GM18858 (cell line): ENCODE measurements at regions not wholly inside any gene's neighbourhood (a gene's known extent, or its start where the extent isn't known, plus 50 kb on each side); places are given as distances from the start of the nearest gene placed in this dataset.

Experiments
- ATAC-seq: cut with Tn5 transposase; IDR thresholded peaks from one replicate; pipeline ENCODE4 v1.9.1; 2021; ENCODE audit not compliant: unreplicated experiment

DNA sequence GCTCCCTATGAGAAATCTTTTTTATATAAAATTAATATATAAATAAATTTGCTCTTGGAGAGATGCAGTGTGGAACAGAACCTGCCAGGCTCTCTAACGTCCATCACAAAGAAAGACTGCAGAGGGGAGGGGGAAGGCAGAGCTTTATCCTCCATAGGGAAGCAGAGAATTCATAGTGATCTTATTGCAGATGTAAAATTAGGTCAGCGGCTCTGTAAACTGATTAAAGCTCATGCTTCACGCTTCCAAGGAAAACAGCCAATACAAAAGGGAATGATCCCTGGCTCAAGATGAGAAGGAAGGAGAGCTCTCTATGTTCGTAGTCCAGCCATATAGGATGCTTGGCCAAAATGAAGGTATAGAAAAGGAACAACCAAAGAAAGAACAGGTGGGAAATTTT lies 532.3 kb upstream of the PSMD7 start:
- no peak for ATAC-seq

DNA sequence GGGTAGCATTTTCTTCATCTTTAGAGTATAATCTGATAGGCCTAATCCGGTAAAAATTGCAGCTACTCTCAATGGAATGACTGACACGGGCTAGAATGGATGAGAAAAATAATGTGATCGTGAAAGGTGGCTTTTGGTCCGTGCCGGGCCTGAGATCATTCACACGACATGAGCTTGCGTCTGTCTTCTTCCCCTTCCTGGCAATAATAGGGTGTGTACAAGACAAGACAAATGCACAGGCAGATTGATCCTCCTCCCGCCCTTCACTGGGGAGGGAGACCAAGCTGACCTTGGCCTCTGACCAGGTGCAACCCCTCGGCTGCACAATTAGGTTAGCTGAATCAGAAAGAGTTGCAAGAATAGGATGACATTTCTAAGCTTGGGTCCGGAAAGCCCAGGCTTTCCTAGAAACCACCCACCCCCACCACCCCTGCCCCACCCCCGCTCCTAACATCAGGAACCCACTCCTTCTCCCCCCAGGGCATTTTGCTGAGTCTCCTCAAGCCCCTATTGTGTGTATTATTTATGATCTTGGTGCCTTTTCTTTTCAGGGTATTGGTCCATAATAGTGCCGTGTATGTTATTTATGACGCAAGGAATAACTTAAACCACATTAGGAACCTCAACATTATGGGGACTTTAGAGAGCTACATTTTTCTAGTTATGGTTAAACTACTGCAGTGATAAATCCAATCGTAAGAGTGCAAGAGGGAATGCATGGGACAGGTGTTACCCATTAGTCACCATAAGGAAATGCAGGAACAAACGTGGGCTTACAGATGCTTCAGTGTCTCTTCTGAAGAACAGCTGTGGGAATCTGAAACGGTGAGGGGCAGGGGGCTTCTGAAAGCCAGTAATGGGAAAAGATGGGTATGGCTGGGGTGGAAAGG lies 540.1 kb upstream of the PSMD7 start:
- no peak for ATAC-seq

DNA sequence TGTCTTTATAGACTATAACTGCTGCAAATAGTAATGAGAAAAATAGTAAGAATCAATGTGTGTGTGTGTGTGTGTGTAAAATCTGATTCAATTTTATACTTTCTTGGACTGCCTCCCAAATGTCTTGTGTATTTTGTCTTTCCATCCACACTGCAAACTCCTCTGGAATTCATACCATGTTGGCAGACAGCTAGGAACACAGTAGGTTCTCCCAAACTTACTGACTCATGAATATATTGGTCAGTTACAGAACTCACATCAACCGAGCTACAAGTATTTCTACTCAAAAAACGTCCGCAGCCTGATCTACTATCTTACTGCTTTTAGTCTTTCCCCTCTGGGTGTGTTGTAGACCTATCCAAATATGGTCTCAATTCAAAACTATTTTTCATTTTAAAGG lies 542.7 kb upstream of the PSMD7 start:
- ATAC-seq, result no peak

DNA sequence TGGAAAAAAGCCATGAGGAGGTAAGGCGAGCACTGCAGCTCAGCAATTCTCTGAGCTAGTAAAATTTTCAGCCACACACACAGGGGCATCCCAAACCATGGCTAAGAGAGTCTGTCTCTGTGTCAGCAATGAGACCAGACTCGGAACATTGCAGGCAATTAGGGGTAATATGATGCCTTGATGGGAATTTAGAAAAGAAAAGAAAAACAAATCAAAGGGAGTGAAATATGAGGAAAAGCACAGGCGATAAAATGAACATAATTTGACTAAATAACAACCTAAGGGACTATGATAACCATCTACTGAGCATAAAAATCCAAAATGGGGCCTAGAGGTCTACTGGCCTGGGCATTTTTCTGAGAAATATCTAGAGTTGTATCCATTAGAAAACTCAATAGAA lies 546.0 kb upstream of the PSMD7 start:
- ATAC-seq, result no peak

DNA sequence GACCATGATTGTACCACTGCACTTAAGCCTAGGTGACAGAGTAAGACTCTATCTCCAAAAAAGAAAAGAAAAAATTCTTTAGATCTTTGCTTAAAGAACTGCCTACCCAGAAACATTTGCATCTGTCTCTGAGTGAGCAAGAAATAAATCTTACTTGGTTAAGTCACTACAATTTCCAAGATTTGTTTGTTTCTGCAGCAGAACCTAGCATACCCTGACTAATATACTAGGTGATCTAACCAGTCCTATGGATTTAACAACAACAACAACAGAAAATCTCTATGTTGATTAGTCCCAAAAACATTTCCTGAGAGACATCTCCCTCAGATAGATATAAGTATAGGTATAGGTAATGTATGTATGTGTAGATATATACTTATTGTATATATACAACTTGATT lies 549.3 kb upstream of the PSMD7 start:
- ATAC-seq, result no peak

DNA sequence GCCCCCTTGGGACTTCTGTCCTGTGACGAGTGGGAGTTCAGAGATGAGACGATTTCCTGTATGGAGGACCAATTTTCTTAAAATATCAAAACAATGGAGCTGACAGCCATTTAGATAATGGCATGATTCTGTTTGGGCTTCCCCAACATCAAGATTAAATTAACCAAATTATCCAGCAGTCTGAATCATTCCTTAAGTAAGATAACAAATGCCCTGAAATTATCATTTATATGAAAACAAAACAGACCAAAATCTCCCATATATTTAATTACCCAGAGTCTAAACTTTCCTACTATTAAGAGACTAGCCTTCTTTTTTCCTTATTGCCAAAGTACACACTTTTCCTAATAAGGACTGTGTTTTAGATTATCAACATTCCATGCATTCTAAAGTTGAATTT lies 550.1 kb upstream of the PSMD7 start:
- no peak for ATAC-seq

DNA sequence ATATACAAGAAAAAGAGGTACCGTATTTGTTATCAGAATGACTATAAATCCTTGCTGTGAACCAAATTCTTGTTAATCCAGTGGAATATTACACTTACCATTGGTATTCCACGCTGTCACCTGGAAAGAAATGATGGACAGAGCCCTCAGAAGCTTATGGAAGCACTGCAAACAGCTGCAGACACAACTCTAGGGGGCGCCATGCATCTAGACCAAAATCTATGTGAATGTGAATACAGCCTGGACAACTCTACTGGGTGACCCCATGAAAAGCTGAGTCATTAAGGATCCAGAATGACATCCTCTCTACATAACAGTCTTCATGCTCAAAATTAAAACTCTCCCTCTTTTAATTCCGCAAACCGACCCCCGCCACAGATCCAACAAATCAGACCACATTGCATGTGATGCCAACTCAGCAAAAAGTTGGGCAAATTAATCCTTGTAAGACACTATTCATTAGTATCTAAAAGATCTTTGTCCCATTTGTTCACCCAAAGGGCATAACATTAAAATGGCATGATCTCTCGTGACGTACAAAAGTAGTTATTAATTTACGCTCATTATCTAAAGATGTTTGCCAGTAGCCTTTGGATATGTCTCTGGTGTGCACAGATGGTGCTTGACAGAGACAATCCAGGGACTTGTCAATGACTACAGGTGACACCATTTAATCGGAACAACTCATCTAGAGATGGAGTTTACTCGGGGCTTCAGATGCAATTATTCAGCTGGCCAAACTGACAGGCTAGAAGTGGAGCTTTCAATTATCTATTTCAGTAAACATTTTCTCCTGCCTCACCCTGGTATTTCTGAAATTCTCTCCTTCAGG lies 552.7 kb upstream of the PSMD7 start:
- ATAC-seq, result no peak

DNA sequence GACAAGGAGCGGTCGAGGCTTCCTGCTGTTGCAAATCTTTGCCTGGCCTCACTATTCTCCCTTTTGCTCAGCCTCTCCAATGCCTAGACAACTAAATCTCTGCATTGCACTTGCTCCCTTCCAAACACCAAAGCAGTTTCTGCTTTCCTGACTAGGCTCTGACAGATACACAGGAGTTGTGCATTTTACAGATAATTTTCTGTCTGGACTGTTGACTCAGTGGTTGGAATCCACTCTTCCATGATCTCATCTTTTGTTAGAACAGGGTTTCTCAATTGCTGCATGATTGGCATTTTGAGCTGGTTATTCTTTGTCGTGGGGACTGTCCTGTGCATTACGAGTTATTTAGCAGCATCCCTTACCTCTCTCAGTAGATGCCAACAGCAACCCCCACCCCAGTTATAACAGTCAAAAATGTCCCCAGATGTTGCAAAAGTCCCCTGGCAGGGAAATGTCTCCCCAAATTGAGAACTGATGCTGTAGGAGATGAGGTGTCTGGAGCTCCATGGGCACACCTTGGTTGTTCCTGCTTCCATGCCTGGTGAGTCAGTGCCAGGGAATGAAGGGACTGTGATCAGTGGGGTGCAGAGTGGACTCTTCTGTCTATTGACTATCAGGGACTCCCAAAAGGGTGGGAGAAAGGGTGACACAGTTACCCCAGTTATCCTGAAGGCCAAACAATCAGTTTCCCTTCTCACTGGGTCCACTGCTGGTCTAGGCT lies 557.4 kb upstream of the PSMD7 start:
- ATAC-seq, result no peak

DNA sequence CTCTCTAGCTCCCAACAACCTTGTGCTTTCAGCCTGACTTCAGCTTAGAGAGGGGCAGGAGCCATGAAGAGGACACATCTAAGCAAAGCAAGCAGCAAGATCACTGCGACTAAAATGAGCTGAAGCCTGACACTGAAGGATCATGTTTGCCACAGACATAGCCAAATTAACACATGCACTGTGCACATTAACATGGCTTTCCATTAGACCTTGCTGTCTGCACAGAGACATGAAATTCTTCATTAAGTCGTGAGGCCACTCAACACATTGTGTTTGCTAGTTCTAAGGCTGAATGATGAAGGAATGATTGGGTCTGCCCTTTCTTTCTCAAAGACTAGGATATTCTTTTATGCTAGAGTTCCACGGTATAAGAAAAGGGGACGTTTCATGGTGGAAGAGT lies 558.3 kb upstream of the PSMD7 start:
- ATAC-seq, result no peak

DNA sequence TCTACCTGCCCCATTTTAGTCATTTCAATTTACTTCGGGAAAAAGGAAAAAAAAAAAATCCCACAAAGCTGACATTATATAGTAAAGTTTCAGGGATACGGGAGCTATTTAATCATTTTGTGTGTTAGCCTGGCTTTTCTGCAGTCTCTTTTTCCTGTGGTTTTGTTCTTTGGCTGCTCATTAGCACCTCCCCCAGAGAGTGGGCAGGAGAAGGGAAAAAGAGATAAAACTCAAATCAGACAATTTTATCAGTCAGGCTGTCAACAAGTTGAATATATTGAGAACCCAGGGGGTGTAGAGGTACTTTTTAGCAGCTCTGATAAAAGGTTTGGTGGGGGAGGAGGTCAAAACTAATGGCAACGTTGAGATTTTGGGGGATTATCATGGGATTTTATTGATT lies 559.0 kb upstream of the PSMD7 start:
- no peak for ATAC-seq

DNA sequence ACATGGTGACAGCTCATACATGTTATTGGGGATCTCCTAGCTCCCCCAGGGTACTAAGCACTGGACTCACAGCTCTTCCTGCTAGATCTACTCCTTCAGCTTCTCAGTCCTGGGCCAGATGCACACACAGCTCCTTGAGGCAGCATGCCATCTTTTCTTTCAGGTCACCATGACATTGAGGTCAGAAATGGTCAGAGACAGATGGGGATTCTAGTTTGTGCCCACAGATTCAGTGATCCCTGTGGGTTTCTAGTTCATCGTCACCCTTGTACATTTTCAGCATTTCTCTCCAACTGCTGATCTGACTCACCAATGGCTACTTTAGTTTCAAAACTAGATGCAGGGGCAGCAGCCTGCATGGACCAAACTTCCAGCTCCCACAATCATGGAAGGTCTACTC lies 560.7 kb upstream of the PSMD7 start:
- ATAC-seq, result no peak

DNA sequence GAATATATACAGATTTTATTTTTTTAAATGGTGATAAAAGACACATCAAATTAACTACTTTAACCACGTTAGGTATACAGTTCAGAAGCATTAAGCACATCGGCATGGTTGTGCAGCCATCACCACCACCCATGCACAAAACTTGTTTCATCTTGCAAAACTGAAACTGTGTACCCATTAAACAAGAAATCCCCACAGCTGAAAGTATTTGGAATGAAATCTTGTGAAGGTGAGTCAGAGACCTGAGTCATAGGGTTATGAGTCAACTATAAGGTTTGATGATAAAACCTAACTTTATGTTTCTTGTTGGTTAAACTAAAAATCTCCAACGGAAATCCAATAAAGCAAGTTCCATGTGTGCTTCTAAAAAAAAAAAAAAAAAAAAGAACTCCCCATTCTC lies 561.6 kb upstream of the PSMD7 start:
- ATAC-seq, result no peak

DNA sequence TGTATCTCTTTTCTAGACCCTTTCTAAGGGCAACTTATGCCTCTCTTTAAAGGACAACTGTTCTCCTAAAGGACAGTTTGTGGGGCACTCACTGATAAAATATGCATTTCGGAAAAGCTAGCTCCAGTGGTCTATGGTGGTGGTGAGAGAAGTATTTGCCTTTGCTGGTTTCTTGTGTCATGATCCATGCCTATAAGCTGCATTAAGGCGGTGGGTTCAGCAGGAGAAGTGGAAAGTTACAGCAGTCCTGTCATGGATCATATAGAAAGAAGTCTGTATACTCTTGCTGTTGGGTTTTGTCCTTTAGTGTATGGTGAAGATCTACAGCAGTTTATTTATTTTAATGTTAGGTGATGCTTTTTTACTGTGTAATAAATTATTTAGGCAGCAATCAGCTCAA lies 563.9 kb upstream of the PSMD7 start:
- ATAC-seq, result no peak

DNA sequence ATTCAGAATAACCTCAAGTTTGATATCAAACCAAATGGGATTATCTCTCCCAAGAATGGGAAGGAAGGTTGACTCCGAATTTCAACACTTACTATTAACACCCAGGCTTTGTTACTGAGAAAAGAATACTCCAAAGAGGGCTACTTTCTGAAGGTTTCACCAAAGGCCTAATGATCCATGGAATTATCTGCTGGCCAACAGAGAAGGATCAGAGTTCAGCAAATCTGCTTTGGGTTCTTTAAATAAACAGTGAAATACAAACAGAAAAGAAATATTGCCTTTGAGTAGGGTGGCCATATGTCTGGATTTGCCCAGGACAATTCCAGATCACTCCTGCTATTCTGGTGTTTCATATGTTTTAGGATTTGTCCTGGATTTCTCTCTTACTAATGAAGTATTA lies 564.5 kb upstream of the PSMD7 start:
- no peak for ATAC-seq

DNA sequence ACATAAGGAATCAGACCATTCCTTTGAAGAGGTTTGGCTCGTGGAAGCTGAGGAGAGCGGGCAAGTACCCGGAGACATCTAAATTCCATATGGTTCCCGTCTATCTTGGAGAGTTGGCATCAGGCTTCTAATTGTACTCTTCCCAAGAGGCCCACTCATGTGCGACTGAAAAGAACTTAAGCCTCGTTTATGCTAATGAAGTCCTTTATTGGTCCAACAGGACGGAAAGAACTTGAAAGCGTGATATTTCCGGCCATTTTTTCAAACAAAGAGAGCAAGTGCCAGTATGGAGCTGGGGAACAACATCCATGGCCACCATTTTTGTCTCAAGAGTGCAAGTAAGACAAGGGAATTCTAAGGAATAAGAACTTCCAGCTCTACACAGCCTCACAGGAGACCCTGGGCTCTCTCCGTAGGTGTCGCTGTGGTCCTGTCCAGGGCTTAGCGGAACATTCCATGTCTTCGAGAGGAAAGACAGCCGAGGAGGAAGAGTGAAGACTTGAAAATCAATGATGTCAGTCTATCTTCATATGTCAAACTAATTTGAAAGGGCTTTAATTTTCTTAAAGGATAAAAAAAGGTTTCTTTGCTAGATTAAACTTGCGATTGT lies 566.0 kb upstream of the PSMD7 start:
- ATAC-seq, result no peak

DNA sequence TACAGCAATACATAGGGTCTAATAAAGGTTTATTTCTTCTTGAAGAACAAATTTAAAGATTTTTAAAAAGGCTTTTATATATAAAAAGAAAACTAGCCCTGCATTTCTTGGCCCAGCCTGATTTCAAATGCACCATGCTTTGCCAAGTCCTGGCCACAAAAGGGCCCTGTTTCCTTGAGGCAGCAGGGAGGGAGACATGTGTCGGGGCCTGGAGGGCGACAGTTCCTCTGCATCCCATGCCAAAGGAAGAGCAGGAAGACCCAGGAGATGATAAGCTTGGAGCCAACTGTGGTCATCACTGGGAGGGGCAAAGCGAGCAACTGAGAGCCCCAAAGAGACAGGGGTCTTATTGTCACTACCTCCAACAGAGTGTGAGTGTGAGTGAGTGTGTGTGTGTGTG lies 571.5 kb upstream of the PSMD7 start:
- ATAC-seq, result no peak

DNA sequence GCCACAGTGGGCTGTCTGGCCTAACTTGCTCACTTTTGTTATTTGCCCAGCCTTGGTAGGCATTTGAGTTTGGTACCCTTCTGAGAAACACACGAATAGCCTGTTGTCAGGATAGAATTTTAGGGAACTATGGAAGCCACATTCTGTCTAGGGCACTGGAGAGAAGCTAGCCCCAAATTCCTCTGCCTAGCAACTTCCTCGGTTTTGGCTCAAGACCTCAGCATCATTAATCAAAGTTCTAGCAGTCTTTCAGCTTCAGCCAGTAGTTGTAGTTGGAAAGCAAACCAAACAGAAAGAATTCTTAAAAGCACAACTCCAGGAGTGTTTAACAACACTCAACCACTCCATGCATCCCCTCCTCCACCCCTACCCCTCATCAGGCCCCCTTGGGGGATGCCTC lies 572.1 kb upstream of the PSMD7 start:
- no peak for ATAC-seq

DNA sequence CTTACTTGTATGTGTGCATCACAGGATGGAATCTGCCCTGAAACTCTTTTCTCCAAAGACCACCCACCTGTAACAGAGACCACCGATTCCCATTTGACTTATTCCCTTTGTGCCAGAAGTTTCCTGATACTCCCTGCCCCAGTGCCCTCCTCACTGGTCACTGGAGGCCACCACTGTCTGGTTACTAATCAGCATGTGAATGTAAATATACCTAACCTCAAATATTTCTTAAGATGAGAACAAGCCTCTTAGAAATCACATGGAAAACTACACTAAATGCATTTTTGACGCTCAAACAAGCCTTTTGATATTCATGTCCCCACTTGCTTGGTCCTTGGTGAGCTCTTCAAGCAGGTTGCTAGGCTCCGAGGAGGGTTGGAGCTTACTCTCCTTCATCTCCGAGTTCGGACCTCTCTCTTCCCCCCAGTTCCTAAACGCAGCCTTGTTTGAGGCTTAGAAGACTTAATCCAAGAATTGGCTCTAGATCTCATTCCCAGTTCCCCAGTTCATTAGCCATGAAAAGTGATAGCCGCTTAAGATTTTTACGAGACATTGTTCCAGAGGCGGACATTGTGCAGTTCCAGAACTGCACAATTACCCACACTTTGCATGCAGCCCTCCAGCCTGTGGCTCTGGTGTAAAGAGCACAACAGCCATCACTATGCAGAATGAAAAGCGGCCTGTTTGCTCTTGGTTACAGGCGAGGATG lies 579.2 kb upstream of the PSMD7 start:
- ATAC-seq, result no peak

DNA sequence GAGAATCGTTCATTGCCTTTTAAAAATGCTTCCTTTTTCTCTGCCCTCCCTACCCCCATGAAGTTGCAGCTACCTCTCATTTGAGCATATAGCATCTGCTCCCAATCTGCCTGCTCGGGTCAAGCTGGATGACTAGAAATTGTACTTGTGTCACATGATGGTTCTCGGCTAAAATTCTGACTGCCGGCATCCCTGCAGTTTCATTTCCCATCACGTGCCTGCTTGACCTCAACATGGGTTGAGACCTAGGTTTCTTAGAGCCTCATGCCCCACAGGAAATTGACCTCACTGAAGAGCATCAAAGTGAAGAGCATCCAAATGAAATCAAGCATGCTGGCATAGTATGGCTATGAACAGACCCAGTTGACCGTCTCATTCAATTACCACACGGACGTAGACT lies 581.6 kb upstream of the PSMD7 start:
- ATAC-seq, result no peak

DNA sequence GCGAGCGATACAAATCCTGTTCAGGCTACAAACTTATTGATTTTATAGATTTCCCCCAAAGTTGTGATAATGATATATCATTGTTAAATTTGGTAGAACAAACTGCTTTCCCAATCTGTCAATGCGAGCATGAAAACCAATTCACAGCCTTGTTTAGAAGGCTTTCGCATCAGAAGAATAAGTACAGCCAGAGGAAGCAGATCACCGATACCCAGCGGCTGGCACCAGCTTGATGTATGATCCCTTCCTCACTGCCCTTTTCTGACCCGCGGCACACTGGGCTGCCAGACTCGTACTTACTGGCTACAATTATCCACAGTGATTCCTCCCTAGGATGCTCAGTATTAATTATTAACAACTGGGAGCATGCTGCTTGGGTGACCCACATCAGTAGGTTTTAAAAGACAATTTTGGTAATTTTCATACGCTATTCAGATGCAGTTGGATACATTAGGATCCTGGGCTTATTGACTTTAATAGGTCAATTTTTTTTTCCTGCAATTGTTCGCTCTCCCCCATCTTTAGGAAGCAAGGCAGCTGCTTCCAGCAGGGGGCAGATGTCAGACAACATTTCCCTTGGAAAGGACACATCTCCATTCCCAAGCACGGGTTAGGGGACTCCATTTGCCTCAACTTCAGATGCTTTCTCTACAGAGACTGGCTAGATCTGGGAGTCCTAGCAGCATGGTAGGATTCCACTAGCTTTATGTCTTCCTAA lies 582.7 kb upstream of the PSMD7 start:
- ATAC-seq, result no peak
